ENCODE measurements at regions not wholly inside any gene's neighbourhood (a gene's known extent, or its start where the extent isn't known, plus 50 kb on each side); places are given as distances from the start of the nearest gene placed in this dataset.

GRCh38 chr10:78899098-78899754 lies 169.5 kb upstream of the ZMIZ1 start:
- no peak overlapping the region for H3K9ac ChIP-seq (ENCODE audit: low read length)
- no peak overlapping the region for H3K23ac ChIP-seq (ENCODE audit: low read length)
- H2BK5ac ChIP-seq (ENCODE audit: low read length) = no peak overlapping the region
- no peak overlapping the region for H3K56ac ChIP-seq (ENCODE audit: low read length)
- H2AK5ac ChIP-seq (ENCODE audit: low read length) = no peak overlapping the region
- no peak for DNase-seq
- no peak overlapping the region for H3K18ac ChIP-seq (ENCODE audit: low read length)
- H3K4me1 ChIP-seq (ENCODE audit: control insufficient read depth, low read depth, low read length) = no peaks in the 10 kb centered on the region
- H4K5ac ChIP-seq (ENCODE audit: low read length) = no peak overlapping the region
- no peak overlapping the region for H3K4ac ChIP-seq (ENCODE audit: low read depth, low read length)
- H3K4me3 ChIP-seq (ENCODE audit: low read length) = no peak overlapping the region
- H3K36me3 ChIP-seq (ENCODE audit: control insufficient read depth, insufficient read depth, low read length) = no peaks in the 10 kb centered on the region
- no peaks in the 10 kb centered on the region for H3K79me2 ChIP-seq (ENCODE audit: control insufficient read depth, insufficient read depth, low read length)
- no peaks in the 10 kb centered on the region for H3K27me3 ChIP-seq (ENCODE audit: insufficient read depth, low read length, poor library complexity)
- no peak overlapping the region for H3K27ac ChIP-seq (ENCODE audit: low read depth, low read length)
- no peak overlapping the region for H2BK15ac ChIP-seq (replicated peaks; ENCODE audit: low read depth)
- no peaks in the 10 kb centered on the region for H3K79me1 ChIP-seq (ENCODE audit: low read length)
- H4K8ac ChIP-seq (ENCODE audit: low read depth, low read length) = no peak overlapping the region
- H2BK120ac ChIP-seq (ENCODE audit: low read depth, low read length) = no peak overlapping the region
- no peak overlapping the region for H3K4me2 ChIP-seq (ENCODE audit: low read length)
- WGBS (ENCODE audit: extremely low coverage, insufficient coverage, low lambda C conversion rate) = no CpG with 5 or more reads among the region's 7 CpGs

- H3K79me1 ChIP-seq (ENCODE audit: low read length) = no peaks in the 10 kb centered on the region
- H3K4ac ChIP-seq (ENCODE audit: low read depth, low read length) = no peak overlapping the region
- H3K36me3 ChIP-seq (ENCODE audit: control insufficient read depth, insufficient read depth, low read length) = no peaks in the 10 kb centered on the region
- H3K27me3 ChIP-seq (ENCODE audit: insufficient read depth, low read length, poor library complexity) = no peaks in the 10 kb centered on the region
- H3K4me1 ChIP-seq (ENCODE audit: control insufficient read depth, low read depth, low read length) = no peaks in the 10 kb centered on the region
- no peak overlapping the region for H3K9ac ChIP-seq (ENCODE audit: low read length)
- no peak overlapping the region for H3K23ac ChIP-seq (ENCODE audit: low read length)
- no peaks in the 10 kb centered on the region for H3K79me2 ChIP-seq (ENCODE audit: control insufficient read depth, insufficient read depth, low read length)
- H2BK5ac ChIP-seq (ENCODE audit: low read length) = no peak overlapping the region
- DNase-seq = no peak
- H2BK120ac ChIP-seq (ENCODE audit: low read depth, low read length) = no peak overlapping the region
- H2BK15ac ChIP-seq (replicated peaks; ENCODE audit: low read depth) = no peak overlapping the region
- no peak overlapping the region for H2AK5ac ChIP-seq (ENCODE audit: low read length)
- H3K4me3 ChIP-seq (ENCODE audit: low read length) = no peak overlapping the region
- no peak overlapping the region for H3K27ac ChIP-seq (ENCODE audit: low read depth, low read length)
- no peak overlapping the region for H4K8ac ChIP-seq (ENCODE audit: low read depth, low read length)
- no peak overlapping the region for H3K18ac ChIP-seq (ENCODE audit: low read length)
- WGBS (ENCODE audit: extremely low coverage, insufficient coverage, low lambda C conversion rate) = no CpG with 5 or more reads among the region's 11 CpGs
- H4K5ac ChIP-seq (ENCODE audit: low read length) = no peak overlapping the region
- no peak overlapping the region for H3K56ac ChIP-seq (ENCODE audit: low read length)
- H3K4me2 ChIP-seq (ENCODE audit: low read length) = no peak overlapping the region
These were observed 168.6 kb upstream of the ZMIZ1 start for GRCh38 chr10:78899996-78900714.

GRCh38 chr10:78900715-78901430 lies 167.9 kb upstream of the ZMIZ1 start:
- H2AK5ac ChIP-seq (ENCODE audit: low read length) = no peak overlapping the region
- H3K56ac ChIP-seq (ENCODE audit: low read length) = no peak overlapping the region
- no peak overlapping the region for H4K8ac ChIP-seq (ENCODE audit: low read depth, low read length)
- no peaks in the 10 kb centered on the region for H3K79me1 ChIP-seq (ENCODE audit: low read length)
- H3K4me2 ChIP-seq (ENCODE audit: low read length) = no peak overlapping the region
- no CpG with 5 or more reads among the region's 5 CpGs for WGBS (ENCODE audit: extremely low coverage, insufficient coverage, low lambda C conversion rate)
- no peak overlapping the region for H3K18ac ChIP-seq (ENCODE audit: low read length)
- H3K36me3 ChIP-seq (ENCODE audit: control insufficient read depth, insufficient read depth, low read length) = no peaks in the 10 kb centered on the region
- DNase-seq = no peak
- no peak overlapping the region for H4K5ac ChIP-seq (ENCODE audit: low read length)
- no peak overlapping the region for H3K4ac ChIP-seq (ENCODE audit: low read depth, low read length)
- H3K79me2 ChIP-seq (ENCODE audit: control insufficient read depth, insufficient read depth, low read length) = no peaks in the 10 kb centered on the region
- H3K27me3 ChIP-seq (ENCODE audit: insufficient read depth, low read length, poor library complexity) = no peaks in the 10 kb centered on the region
- H3K9ac ChIP-seq (ENCODE audit: low read length) = no peak overlapping the region
- no peak overlapping the region for H3K23ac ChIP-seq (ENCODE audit: low read length)
- H2BK120ac ChIP-seq (ENCODE audit: low read depth, low read length) = no peak overlapping the region
- no peak overlapping the region for H2BK5ac ChIP-seq (ENCODE audit: low read length)
- H2BK15ac ChIP-seq (replicated peaks; ENCODE audit: low read depth) = no peak overlapping the region
- H3K4me3 ChIP-seq (ENCODE audit: low read length) = no peak overlapping the region
- no peak overlapping the region for H3K27ac ChIP-seq (ENCODE audit: low read depth, low read length)
- no peaks in the 10 kb centered on the region for H3K4me1 ChIP-seq (ENCODE audit: control insufficient read depth, low read depth, low read length)

GRCh38 chr10:78901694-78902093 lies 167.1 kb upstream of the ZMIZ1 start:
- no peak for DNase-seq
- no peak overlapping the region for H3K4me2 ChIP-seq (ENCODE audit: low read length)
- no peak overlapping the region for H3K4me3 ChIP-seq (ENCODE audit: low read length)
- H3K27me3 ChIP-seq (ENCODE audit: insufficient read depth, low read length, poor library complexity) = no peaks in the 10 kb centered on the region
- no peak overlapping the region for H4K8ac ChIP-seq (ENCODE audit: low read depth, low read length)
- H3K4ac ChIP-seq (ENCODE audit: low read depth, low read length) = no peak overlapping the region
- no peaks in the 10 kb centered on the region for H3K79me1 ChIP-seq (ENCODE audit: low read length)
- no peak overlapping the region for H2BK120ac ChIP-seq (ENCODE audit: low read depth, low read length)
- WGBS (ENCODE audit: extremely low coverage, insufficient coverage, low lambda C conversion rate) = 100% methylated on average over 1 of the region's 1 CpG
- no peak overlapping the region for H2AK5ac ChIP-seq (ENCODE audit: low read length)
- no peak overlapping the region for H4K5ac ChIP-seq (ENCODE audit: low read length)
- no peak overlapping the region for H2BK5ac ChIP-seq (ENCODE audit: low read length)
- H3K9ac ChIP-seq (ENCODE audit: low read length) = no peak overlapping the region
- no peaks in the 10 kb centered on the region for H3K4me1 ChIP-seq (ENCODE audit: control insufficient read depth, low read depth, low read length)
- no peak overlapping the region for H3K18ac ChIP-seq (ENCODE audit: low read length)
- no peaks in the 10 kb centered on the region for H3K79me2 ChIP-seq (ENCODE audit: control insufficient read depth, insufficient read depth, low read length)
- H3K56ac ChIP-seq (ENCODE audit: low read length) = no peak overlapping the region
- H2BK15ac ChIP-seq (replicated peaks; ENCODE audit: low read depth) = no peak overlapping the region
- no peak overlapping the region for H3K23ac ChIP-seq (ENCODE audit: low read length)
- H3K36me3 ChIP-seq (ENCODE audit: control insufficient read depth, insufficient read depth, low read length) = no peaks in the 10 kb centered on the region
- no peak overlapping the region for H3K27ac ChIP-seq (ENCODE audit: low read depth, low read length)

GRCh38 chr10:78902815-78903214 lies 166.0 kb upstream of the ZMIZ1 start:
- H3K79me1 ChIP-seq (ENCODE audit: low read length) = no peaks in the 10 kb centered on the region
- no peak overlapping the region for H4K8ac ChIP-seq (ENCODE audit: low read depth, low read length)
- WGBS (ENCODE audit: extremely low coverage, insufficient coverage, low lambda C conversion rate) = no CpG with 5 or more reads among the region's 3 CpGs
- no peak overlapping the region for H2BK5ac ChIP-seq (ENCODE audit: low read length)
- H3K18ac ChIP-seq (ENCODE audit: low read length) = no peak overlapping the region
- no peak overlapping the region for H3K4me3 ChIP-seq (ENCODE audit: low read length)
- no peak overlapping the region for H3K4me2 ChIP-seq (ENCODE audit: low read length)
- H3K56ac ChIP-seq (ENCODE audit: low read length) = no peak overlapping the region
- H3K79me2 ChIP-seq (ENCODE audit: control insufficient read depth, insufficient read depth, low read length) = no peaks in the 10 kb centered on the region
- DNase-seq = no peak
- H3K9ac ChIP-seq (ENCODE audit: low read length) = no peak overlapping the region
- H3K4me1 ChIP-seq (ENCODE audit: control insufficient read depth, low read depth, low read length) = no peaks in the 10 kb centered on the region
- no peak overlapping the region for H2BK120ac ChIP-seq (ENCODE audit: low read depth, low read length)
- no peak overlapping the region for H3K23ac ChIP-seq (ENCODE audit: low read length)
- no peak overlapping the region for H3K4ac ChIP-seq (ENCODE audit: low read depth, low read length)
- H3K27ac ChIP-seq (ENCODE audit: low read depth, low read length) = no peak overlapping the region
- H2AK5ac ChIP-seq (ENCODE audit: low read length) = no peak overlapping the region
- no peak overlapping the region for H4K5ac ChIP-seq (ENCODE audit: low read length)
- no peaks in the 10 kb centered on the region for H3K27me3 ChIP-seq (ENCODE audit: insufficient read depth, low read length, poor library complexity)
- no peak overlapping the region for H2BK15ac ChIP-seq (replicated peaks; ENCODE audit: low read depth)
- no peaks in the 10 kb centered on the region for H3K36me3 ChIP-seq (ENCODE audit: control insufficient read depth, insufficient read depth, low read length)

Data from mesendoderm (in vitro differentiated cells).